Pulmonary artery endothelial cell (primary cell): ENCODE measurements at regions not wholly inside any gene's neighbourhood (a gene's known extent, or its start where the extent isn't known, plus 50 kb on each side); places are given as distances from the start of the nearest gene placed in this dataset.
"Not testable (repeated sequence)": the region's sequence is repeated elsewhere in the genome, so short reads cannot be mapped to it uniquely, and the experiment has no call there.

Experiments
- DNase-seq: peaks from one replicate; pipeline ENCODE4 v3.0.0-alpha.2; 2011; ENCODE audit warnings: low read depth, low spot score

DNA sequence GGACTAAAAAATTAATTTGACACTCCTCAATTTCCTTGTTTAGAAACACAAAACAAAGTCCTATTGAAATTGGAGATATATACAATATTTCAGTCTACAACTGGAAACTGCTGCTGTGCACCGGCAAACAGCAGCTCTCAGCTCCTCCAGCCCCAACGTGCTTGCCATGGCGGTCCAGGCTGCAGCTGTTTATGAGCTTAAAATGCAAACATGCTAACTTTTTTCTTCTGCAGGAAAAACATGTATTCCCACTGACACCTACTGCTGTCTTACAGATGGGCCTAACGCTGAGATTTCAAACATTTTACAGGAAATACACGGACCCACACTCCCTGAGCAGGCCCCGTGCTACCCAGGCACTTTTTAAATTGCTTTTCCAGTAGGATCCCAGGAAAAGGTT is 195.5 kb downstream of the BCL11A start:
- DNase-seq, result no peak

DNA sequence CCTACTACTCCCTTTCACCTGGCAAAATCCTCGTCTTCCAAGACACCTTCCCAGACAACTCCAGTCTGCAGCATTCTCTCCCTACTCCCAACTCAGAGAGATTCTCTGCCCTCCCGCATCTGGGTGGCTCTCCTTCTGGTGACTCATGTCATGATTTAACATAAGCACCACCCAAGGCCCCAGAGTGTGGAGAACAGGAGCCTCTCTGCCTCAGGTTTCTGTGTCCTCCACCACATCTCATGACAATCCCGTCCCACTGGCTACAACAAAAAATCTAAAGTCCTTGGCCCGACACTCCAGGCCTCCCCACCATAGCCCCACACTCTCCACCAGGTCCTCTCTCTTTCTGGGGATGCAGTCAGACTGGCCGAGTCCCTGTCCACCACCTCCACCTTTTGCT is 197.1 kb downstream of the BCL11A start:
- DNase-seq, result no peak

DNA sequence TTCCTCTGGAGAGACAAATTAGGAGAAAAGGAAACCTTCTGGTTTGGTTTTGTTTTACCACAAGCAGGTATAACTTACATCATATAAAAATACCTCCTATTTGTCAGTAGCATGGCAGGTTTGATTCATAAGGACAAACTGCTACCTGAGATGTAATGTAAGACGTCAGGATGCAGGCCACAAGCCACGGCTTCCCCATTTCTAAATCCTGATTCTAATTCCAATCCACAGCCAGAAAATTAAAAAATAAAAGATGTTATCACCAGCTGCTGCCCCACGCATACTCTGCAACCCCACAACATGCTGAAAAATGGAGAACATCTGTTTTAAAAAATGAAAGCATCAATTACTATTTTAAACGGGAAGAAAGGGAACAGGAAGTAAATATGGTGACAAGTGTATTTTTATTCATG is 197.6 kb downstream of the BCL11A start:
- no peak for DNase-seq

DNA sequence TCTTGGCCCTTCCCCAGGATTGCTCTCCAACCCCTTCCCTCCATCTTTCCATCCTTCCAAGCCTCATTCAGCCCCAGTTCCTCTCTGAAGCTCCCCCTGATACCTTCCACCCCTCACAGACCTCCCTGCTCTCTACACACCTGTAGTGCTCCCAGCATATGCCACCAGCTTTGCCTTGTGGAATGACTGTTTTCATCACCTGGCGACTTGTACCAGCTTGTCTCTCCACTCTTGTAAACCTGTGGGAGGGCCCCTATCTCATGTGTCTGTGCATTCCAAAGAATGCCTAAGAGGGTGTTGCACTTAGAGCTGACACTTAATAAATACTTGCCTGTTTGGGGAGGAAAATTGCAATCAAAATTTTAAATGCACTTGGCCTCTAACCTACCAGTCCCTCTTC is 198.7 kb downstream of the BCL11A start:
- DNase-seq, result no peak

DNA sequence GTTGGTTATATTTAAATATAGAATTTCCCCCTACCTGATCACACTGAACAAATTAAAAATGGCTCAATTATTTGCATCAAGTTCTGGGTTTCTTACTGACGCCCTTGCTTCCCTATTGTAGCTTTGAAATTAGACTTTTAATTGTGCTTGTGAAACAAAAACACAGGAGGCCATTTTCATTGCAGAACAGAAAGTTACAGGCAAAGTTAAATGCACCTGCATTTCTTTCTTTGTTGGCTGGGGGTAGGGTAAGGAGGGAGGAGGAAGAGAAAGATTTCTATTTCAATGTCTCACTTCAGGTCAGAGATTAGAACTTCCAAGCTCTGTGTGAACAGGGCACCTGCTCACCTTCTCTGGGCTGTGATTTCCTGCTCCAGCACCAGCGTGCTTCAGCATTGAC is 199.6 kb downstream of the BCL11A start:
- DNase-seq, result no peak

DNA sequence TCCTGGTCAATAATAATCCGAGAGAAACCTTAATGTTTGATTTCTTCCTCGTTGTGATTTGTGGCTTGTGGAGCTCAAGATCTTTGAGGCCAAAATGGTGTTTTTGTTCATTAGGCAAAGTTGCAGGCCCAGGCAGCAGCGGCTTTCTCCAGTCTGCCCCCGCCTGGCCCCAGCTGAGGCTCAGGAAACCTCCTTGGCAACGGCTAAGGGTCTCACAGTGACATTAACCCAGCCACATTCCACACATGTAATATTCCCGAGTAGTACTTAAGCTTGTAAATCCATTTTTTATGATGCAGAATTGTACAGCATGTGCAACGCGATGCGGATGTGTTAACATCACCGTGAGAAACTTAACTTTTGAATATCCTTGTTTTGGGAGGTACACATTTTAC is 200.1 kb downstream of the BCL11A start:
- no peak for DNase-seq

DNA sequence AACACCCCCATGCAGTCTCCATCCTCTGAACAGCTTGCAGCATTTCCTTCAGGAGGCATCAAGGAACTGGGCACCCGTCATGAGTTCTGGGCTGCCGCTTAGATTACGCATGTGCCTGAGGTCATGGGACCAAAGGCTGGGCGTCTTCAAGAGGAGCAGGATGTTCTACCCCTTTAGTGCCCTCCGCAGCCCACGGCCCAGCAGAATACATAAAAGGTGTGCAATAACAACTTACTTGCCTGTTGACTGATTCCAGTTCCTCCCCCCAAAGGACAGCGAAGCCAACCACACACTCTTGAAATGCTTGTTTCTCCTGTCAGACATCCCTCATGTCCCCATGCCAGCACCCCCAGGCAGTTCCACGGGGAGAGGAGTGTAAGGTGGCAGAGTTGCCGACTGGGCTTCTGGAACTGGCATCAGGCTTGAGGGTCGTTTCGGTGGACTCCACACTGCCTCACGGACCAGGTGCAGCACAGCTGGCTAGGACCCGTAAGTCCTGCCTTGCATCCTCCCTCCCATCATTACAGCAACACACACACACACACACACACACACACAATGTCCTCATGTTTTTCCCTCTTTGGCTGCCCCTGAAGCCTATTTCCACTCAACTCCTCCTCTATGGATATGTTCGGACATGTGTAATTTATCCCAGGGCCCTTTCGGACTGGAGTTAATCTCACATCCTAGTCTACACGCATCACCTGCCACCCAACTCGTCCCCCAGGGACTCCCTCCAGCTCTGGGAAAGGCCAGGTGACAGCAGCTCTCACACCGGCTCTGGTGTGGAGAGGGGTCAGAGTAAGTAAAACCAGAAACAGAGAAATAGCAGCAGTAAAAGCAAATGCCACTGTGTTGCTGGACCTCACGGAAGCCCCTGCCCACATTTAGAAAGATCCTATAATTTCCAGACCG is 200.7 kb downstream of the BCL11A start:
- DNase-seq, result no peak

DNA sequence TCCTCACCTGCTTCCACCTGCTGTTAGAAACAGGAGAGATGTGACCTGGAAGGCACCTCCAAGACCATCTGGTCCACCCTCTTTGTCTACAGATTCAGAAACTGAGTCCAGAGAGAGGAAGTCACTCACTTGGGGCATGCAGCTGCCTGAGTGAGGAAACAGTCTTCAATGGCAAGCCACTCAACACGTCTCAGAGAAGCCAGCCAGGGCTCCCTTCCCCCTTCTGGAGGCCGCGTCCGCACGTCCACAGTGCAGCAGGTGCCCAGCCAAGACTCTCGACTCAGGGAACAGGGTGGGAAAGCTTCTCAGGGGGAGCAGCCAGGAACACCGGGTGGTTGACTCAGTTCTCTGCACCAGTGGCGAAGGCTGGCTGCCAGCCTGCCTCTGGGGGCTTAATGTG is 201.7 kb downstream of the BCL11A start:
- DNase-seq, result no peak

DNA sequence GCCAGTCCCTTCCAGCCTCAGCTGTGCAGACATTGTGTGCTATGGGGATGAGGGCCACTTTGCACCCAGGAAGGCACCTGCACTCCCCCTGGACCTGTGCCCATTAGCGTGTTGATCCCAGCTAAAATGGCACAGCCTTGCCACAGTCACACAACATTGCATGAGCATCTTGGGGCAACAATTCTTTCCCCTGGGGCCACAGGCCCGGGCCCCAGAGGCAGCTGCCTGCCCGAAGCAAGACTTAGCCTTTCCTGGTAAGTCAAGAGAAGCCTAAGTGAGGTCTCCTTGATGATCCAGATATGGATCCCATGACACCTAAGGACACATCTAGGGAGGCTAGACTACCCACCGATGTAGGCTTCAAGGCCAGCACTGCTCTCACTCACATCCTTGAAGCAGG is 202.1 kb downstream of the BCL11A start:
- no peak for DNase-seq

DNA sequence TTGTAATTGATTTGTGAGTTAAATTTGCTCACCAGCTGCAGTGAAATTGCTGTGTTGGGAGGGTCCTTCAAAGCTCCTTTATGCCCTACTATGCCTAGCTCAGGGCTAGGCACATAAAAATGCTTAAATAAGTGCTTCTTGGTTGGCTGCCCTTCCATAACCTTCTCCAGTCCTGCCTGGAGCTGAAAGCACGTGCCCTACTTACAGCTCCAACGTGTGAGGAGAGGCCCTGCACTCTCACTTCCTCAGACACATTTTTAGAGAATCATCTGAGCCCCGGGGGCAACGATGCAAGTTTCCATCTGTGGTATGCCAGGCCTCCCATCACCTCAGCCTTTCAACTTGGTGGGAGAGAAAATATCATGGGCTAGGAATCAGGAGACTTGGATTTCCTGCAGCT is 202.7 kb downstream of the BCL11A start:
- no peak for DNase-seq

DNA sequence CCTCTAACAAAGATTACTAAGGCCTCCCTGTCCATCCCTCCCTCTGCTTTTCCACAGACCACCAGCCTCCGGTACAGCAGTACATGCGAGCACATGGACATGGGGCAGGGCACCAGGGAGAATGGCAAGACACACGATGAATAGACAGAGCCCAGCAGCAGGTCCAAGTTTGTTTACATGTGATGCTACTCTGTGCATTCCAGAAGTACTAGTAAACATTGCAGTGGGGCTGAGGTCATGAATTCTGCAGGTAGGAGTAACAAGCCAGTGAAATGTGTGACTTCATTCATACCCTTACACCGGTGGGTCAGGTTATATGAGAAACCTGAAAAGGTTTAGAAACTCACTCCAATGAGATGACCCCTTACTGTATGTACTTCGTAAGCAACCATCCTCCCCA is 205.7 kb downstream of the BCL11A start:
- DNase-seq, result no peak

DNA sequence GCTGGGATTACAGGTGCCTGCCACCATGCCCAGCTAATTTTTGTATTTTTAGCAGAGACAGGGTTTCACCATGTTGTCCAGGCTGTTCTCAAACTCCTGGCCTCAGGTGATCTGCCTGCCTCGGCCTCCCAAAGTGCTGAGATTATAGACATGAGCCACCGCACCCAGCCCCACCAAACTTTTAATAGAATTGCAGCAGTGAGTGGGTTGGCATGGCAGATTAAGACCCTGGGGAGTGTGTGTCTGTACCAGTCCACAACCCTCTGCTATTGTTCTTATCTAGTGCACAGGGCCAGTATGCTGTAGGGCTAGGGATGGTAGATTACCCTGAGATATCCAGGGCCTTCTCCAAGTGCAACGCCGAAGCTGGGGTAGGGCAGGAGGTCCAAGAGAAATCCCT is 211.0 kb downstream of the BCL11A start:
- DNase-seq, result not testable (repeated sequence)

DNA sequence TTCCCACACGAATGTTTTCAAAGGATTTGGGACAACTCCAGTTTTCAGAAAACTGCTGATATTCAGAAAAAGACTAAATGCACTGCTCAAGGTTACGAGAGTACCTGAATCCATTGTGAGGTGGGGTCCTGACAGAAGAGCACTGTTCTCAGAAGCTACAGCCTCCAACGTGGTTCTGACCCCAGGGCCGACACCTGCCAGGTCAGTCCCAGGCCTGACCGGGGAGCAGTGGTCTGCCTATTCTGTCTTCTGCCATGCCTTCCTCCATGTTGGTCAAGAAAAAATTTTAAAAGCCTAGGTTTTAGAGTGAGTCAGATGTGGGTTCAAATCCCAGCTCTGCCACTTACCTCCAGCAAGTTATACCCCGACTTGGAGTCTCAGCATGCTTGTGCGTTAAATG is 212.3 kb downstream of the BCL11A start:
- DNase-seq, result no peak

DNA sequence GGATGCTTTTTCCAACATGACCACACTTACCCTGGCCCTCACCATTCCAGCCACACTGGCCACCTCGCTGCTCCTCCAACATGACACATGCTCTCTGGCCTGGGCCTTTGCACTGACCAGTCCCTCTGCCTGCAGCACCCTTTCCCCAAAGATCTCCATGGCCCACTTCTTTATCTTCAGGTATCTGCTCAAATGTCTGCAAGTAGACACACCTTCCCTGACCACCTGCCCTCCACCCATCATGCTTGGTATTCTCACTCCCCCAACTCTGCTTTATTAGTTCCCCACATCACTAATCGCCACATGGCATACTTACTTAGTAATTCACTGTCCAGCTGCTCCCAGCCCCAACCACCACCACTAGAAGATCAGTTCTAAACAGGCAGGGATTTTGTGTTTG is 214.2 kb downstream of the BCL11A start:
- no peak for DNase-seq

DNA sequence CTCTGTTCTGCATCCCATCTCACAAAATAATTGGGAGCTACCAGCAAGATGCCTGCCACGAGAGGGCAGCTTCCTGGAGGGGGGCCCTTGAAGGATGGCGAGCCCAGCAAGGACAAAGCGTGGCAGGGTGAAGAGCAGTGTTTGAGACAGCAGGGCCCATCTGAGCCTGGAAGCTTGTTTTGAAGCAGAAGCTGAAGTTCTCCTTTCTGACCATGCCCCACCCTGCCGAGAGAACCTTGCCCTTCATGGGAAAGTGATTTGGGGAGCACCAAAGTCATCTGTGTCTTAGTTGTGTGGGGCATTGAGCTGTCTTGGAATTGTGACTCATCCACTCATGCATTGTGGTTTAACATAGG is 216.3 kb downstream of the BCL11A start:
- DNase-seq, result no peak

DNA sequence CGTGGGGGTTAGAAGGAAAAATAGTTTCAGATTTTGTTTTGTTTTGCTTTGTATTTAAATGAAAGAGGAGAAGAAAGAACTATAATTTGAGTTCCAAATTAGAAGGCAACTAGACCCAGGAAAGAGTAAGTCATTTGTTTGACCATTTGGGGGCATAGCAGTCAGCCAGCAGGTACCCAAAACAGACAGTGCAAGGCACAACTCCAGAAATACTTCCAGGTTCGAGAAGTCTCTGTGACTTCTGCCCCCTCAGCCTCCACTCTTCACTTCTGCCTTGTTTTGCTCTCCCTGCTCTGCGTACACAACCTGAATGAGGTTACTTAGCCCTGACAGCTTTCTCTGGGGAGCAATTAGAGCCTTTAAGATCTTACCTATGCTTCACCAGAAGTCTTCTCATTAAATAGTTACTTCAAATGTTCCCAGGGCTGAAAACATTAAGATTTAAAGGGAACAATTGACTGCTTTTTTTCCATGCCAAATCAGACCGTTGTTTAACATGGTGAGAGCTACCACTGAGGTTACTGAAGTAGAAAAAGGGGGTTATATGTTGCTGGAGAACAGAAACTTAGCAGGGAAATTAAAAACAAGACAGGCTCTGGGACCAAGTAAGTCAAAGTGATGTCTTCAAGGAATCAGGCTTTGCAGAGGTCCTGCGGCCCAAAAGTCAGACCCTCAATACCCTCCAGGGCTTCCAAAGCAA is 216.9 kb downstream of the BCL11A start:
- no peak for DNase-seq

DNA sequence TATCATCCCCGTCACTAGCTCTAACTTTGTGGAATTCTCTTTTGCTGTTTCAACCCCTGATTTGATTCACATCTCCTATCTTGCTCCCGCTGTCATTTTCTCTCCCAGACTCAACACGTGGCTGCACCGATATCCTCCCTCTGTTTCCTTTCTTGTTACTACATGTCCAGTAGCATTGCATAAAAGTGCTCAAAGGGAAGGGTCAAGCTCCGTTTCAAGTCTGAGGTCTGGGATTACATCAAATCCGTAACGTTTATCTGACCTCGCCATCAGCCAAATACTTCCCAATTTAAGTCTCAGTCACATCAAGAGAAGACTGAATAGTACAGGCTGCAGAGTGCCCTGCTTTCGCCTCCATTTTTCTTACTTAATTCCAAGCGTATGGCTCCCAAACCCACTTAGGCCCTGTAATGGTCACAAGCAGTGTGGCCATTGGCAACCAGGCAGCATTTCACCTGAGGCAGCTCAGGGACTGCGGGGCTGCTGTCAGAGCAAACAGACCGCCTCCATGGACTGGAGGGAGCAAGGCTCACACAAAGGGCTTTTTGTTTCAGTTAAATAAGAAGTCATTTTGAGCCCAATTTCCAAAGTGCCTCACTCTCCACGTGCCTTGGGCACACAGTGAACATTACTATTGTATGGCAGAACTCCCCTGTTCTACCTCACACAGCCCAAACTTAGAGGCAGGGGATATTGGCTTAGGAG is 217.8 kb downstream of the BCL11A start:
- DNase-seq, result no peak

DNA sequence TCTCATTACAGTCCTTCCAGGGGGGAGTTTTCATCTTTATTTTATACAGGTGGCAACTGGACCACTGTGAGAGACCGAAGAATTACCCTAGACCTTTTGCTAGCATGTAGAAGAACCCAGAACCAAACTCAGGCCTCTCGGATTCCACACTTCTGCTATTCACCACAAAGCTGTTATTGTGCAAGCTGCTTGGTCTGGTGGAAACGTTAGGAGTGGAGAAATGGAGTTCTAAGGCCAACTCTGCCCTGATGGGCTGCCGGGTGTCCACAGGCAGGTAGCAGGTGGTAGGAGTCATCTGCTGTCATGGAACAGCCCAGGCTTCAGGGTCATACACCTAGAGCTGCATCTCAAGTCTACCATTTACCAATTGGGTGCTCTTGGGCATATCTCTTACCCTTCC is 218.8 kb downstream of the BCL11A start:
- DNase-seq, result no peak

DNA sequence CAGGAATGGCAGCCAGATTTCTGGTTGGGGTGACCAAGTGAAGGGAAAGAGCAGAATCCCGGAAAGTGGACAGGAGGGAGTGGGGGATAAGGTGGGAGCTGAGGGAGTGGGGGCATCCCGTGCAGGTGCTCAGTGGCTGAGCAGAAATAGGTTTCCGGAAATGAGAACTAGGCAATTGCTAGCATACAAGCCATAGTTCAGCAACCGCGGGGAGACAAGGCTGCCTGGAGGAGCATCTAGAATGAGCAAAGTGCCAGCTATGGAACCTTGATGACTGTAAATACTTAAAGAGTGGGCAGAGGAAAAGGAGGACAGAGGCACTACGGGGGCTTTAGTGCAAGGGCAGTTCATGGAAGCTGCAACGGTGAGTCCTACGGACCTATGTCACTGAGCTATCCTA is 220.2 kb downstream of the BCL11A start:
- DNase-seq, result no peak

DNA sequence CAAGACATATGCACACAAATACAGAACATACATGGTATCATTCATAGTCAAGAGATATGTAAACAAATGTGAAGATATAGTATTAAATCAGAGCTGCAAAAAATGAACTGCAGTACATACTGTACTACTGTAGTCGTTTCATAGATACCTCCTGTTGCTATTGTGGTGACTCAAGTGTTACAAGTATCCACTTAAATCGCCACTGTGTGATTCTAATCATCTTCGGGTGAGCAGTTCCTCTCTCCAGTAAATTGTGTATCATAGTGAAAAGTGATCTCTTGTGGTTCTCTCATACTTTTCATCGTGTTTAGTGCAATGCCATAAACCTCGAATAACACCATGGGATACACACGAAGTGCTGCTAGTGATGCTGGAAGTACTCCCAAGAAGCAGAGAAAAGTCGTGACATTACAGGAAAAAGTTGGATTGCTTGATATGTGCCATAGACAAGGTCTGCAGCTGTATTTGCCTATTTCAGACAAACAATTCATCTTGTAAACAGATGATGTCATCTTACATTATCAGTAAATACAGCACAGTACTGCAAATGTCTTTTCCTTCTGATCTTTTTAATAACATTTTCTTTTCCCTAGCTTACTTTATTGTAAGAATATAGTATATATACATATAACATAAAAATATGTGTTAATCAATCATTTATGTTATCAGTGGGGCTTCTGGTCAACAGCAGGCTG is 222.2 kb downstream of the BCL11A start:
- no peak for DNase-seq

DNA sequence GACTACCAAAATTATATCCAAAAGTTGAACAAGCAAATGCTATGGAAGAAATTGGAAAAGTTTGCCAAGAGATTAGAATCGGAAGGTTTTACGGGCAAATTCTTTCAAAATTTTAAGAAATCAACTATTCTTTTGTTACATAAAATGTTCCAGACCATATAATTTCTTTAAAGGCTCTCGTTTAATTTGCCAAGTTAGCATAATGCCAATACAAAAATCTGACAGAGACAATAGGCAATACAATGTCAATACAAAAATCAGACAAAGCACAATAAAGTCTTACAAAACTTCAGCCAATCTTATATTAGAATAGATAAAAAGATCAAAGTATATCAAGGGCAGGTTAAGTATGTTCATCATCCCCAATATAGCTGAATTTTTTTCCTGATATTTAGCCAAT is 224.2 kb downstream of the BCL11A start:
- DNase-seq, result no peak

DNA sequence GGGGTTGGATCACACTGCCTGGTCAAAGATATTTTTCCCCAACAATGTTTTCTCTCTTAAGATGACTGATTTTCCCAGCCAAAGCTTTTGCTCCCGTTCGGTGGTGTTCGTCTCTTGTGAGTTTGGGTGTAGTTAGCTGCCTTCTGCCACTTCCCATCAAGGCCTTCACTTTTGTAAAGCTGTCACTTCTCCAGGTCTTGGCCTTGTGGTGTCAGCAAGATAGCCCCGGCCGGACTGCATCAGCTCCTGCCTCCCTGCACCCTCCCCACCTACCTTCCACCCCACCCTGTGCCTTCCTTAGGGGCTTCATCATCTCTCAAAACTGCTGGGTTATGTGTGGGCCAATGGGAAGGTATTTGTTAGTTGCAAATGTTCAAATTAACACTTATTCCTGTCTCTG is 228.9 kb downstream of the BCL11A start:
- DNase-seq, result no peak
